Colonic mucosa (tissue), 4 donors: ENCODE measurements at regions not wholly inside any gene's neighbourhood (a gene's known extent, or its start where the extent isn't known, plus 50 kb on each side); places are given as distances from the start of the nearest gene placed in this dataset.

ENCODE experiments used
- DNase-seq: peaks from one replicate; pipeline ENCODE4 v3.0.0-alpha.2; 2020
- H3K27ac ChIP-seq: fragments of 200-600 bp; one replicate; pipeline ENCODE4 v1.8.0; 2021
- H3K27me3 ChIP-seq: fragments of 200-600 bp; one replicate; pipeline ENCODE4 v1.8.0; 2021
- H3K36me3 ChIP-seq: fragments of 200-600 bp; one replicate; pipeline ENCODE4 v1.8.0; 2021
- H3K4me1 ChIP-seq: fragments of 200-600 bp; one replicate; pipeline ENCODE4 v1.8.0; 2021; ENCODE audit warnings: mild to moderate bottlenecking
- H3K4me3 ChIP-seq: fragments of 200-600 bp; one replicate; pipeline ENCODE4 v1.8.0; 2021
- H3K9ac ChIP-seq, 2 donors: one replicate each; pipeline ENCODE4 v1.7.0; 2013; ENCODE audit warnings: control low read depth in 2 of 2, low read depth in 2 of 2, low read length in 2 of 2
- H3K9me3 ChIP-seq: fragments of 200-600 bp; one replicate; pipeline ENCODE4 v1.8.0; 2021
- CTCF ChIP-seq: fragments of 200-600 bp; IDR thresholded peaks from one replicate; pipeline ENCODE4 v1.8.0; 2022; ENCODE audit warnings: antibody characterized with exemption, mild to moderate bottlenecking
- intact Hi-C: fragments of 100-400 bp; cut with DNase I; formaldehyde crosslinking; loops from one replicate; pipeline ENCODE4 v1.14.1; 2022
- donor health status: healthy.
- donor health status: DM: no; HTN: no; CAD: no.
- donor health status: DM: no; HTN: no; CAD: no.

GRCh38 chr2:150219861-150220260, 267.6 kb downstream of the RND3 start:
- Histone ChIP-seq H3K4me1 (no peaks in the 10 kb centered on the region), H3K9me3 (no peaks in the 10 kb centered on the region), H3K4me3 (no peak overlapping the region), H3K36me3 (no peaks in the 10 kb centered on the region), H3K27me3 (no peaks in the 10 kb centered on the region), H3K9ac (no peak overlapping the region), H3K27ac (no peak overlapping the region)
- no peak for DNase-seq
- intact Hi-C loops = no loop called here
- TF ChIP-seq CTCF = no peak

GRCh38 chr2:150215041-150215440, 272.4 kb downstream of the RND3 start:
- no peaks in the 10 kb centered on the region for H3K36me3 ChIP-seq
- no peak for DNase-seq
- peak overlapping the region; percentile 38 for H3K27ac ChIP-seq
- H3K4me1 ChIP-seq = no peaks in the 10 kb centered on the region
- TF ChIP-seq CTCF = no peak
- H3K27me3 ChIP-seq = no peaks in the 10 kb centered on the region
- no peaks in the 10 kb centered on the region for H3K9me3 ChIP-seq
- intact Hi-C loops = no loop called here
- H3K4me3 ChIP-seq = no peak overlapping the region
- no peak overlapping the region for H3K9ac ChIP-seq

- Histone ChIP-seq H3K27ac (peak overlapping the region; percentile 38), H3K9ac (no peak overlapping the region), H3K27me3 (no peaks in the 10 kb centered on the region), H3K9me3 (no peaks in the 10 kb centered on the region), H3K4me3 (no peak overlapping the region), H3K36me3 (no peaks in the 10 kb centered on the region), H3K4me1 (no peaks in the 10 kb centered on the region)
- no peak for TF ChIP-seq CTCF
- peak; percentile 64 for DNase-seq
- intact Hi-C loops = no loop called here
Measured at GRCh38 chr2:150214626-150215025, 272.8 kb downstream of the RND3 start.

GRCh38 chr2:150212722-150213171, 274.7 kb downstream of the RND3 start:
- H3K27me3 ChIP-seq = no peaks in the 10 kb centered on the region

GRCh38 chr2:150211164-150211631, 276.3 kb downstream of the RND3 start:
- Histone ChIP-seq H3K9ac (no peak overlapping the region), H3K36me3 (no peaks in the 10 kb centered on the region), H3K9me3 (no peaks in the 10 kb centered on the region), H3K27me3 (no peaks in the 10 kb centered on the region), H3K4me1 (no peaks in the 10 kb centered on the region), H3K4me3 (no peak overlapping the region), H3K27ac (no peak overlapping the region)
- TF ChIP-seq CTCF = no peak
- DNase-seq = no peak
- intact Hi-C loops = no loop called here

More at GRCh38 chr2:150212722-150213171, 274.7 kb downstream of the RND3 start:
- Histone ChIP-seq H3K27ac (no peak overlapping the region), H3K36me3 (no peaks in the 10 kb centered on the region), H3K4me3 (no peak overlapping the region), H3K4me1 (no peaks in the 10 kb centered on the region), H3K9me3 (no peaks in the 10 kb centered on the region), H3K9ac (no peak overlapping the region)
- no peak for DNase-seq
- intact Hi-C loops = no loop called here
- no peak for TF ChIP-seq CTCF
